DND-41 (cell line): ENCODE measurements at regions not wholly inside any gene's neighbourhood (a gene's known extent, or its start where the extent isn't known, plus 50 kb on each side); places are given as distances from the start of the nearest gene placed in this dataset.
"Not testable (repeated sequence)": the region's sequence is repeated elsewhere in the genome, so short reads cannot be mapped to it uniquely, and the experiment has no call there.

Source experiments
- ATAC-seq: fragments of 200-7000 bp; cut with Tn5 transposase; 3 replicates; pipeline ENCODE4 v1.9.1; 2021; ENCODE audit warnings: low read depth; ENCODE audit not compliant: insufficient read depth
- DNase-seq: peaks from one replicate; pipeline ENCODE4 v3.0.0-alpha.2; 2020
- H2AFZ ChIP-seq: 2 replicates; pipeline ENCODE4 v1.6.0; 2012; ENCODE audit warnings: low read depth, low read length
- H3K27ac ChIP-seq: 2 replicates; pipeline ENCODE4 v1.5.1; 2012; ENCODE audit warnings: low read length, inconsistent platforms
- H3K27me3 ChIP-seq: fragments of 200-600 bp; sonication (generic); 2 replicates; pipeline ENCODE4 v1.6.0; 2012; ENCODE audit warnings: low read length, mild to moderate bottlenecking, inconsistent platforms; ENCODE audit not compliant: insufficient read depth, poor library complexity
- H3K36me3 ChIP-seq: 2 replicates; pipeline ENCODE4 v1.5.1; 2012; ENCODE audit warnings: low read length, inconsistent platforms; ENCODE audit not compliant: insufficient read depth
- H3K4me1 ChIP-seq: 2 replicates; pipeline ENCODE4 v1.5.1; 2012; ENCODE audit warnings: mild to moderate bottlenecking, low read length; ENCODE audit not compliant: insufficient read depth
- H3K4me2 ChIP-seq: 2 replicates; pipeline ENCODE4 v1.6.0; 2012; ENCODE audit warnings: mild to moderate bottlenecking, moderate library complexity, low read length, inconsistent platforms; ENCODE audit not compliant: insufficient read depth
- H3K4me3 ChIP-seq, 2 experiments: fragments of 200-600 bp in 1 of 2; shearing (Covaris generic) in 1 of 2; 2 replicates each; pipeline ENCODE4 v1.5.1; 2012 to 2016; ENCODE audit warnings: inconsistent platforms in 2 of 2, low read length in 2 of 2, mild to moderate bottlenecking in 2 of 2, low read depth in 1 of 2, moderate library complexity in 1 of 2
- H3K79me2 ChIP-seq: 2 replicates; pipeline ENCODE4 v1.6.0; 2012; ENCODE audit warnings: low read length, inconsistent platforms; ENCODE audit not compliant: insufficient read depth
- H3K9ac ChIP-seq: 2 replicates; pipeline ENCODE4 v1.6.0; 2012; ENCODE audit warnings: low read depth, mild to moderate bottlenecking, inconsistent platforms, low read length, moderate library complexity
- H3K9me3 ChIP-seq: 2 replicates; pipeline ENCODE4 v1.5.1; 2012; ENCODE audit warnings: low read length, moderate library complexity, mild to moderate bottlenecking, inconsistent platforms; ENCODE audit not compliant: insufficient read depth, severe bottlenecking
- H4K20me1 ChIP-seq: 2 replicates; pipeline ENCODE4 v1.6.0; 2012; ENCODE audit warnings: low read length; ENCODE audit not compliant: insufficient read depth
- EZH2 ChIP-seq: IDR thresholded peaks from 3 replicates; pipeline ENCODE4 v1.6.1; 2012; ENCODE audit warnings: borderline replicate concordance, low read depth, mild to moderate bottlenecking, moderate library complexity, low read length, inconsistent platforms; ENCODE audit not compliant: severe bottlenecking
- TF ChIP-seq, protein P1 (sequence below): IDR thresholded peaks from 2 replicates; pipeline ENCODE4 v1.5.1; 2012; ENCODE audit warnings: borderline replicate concordance, low read length, moderate library complexity, mild to moderate bottlenecking; ENCODE audit not compliant: poor library complexity, severe bottlenecking; ENCODE audit errors: extremely low read depth

DNA sequence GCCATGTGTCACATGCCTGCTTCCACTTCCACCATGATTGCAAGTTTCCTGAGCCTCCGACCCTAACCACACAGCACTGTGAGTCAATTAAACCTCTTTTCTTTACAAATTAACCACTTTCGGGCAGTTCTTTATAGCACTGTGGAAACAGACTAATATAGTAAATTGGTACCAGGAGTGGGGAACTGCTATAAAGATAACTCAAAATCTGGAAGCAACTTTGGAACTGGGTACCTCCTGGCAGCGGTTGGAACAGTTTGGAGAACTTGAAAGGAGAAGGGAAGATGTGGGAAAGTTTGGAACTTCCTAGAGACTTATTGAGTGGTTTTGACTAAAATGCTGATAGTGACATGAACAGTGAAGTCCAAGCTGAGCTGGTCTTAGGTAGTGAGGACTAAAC is 436.1 kb downstream of the TMEM121 start:
- Histone ChIP-seq H3K27ac (no peak overlapping the region), H2AFZ (no peak overlapping the region), H3K4me3 (no peak overlapping the region), H3K9me3 (no peaks in the 10 kb centered on the region), H3K27me3 (no peaks in the 10 kb centered on the region), H4K20me1 (no peaks in the 10 kb centered on the region), H3K36me3 (no peaks in the 10 kb centered on the region), H3K4me1 (no peaks in the 10 kb centered on the region), H3K79me2 (no peaks in the 10 kb centered on the region), H3K9ac (no peak overlapping the region), H3K4me2 (no peak overlapping the region)
- TF ChIP-seq, protein P1, sequence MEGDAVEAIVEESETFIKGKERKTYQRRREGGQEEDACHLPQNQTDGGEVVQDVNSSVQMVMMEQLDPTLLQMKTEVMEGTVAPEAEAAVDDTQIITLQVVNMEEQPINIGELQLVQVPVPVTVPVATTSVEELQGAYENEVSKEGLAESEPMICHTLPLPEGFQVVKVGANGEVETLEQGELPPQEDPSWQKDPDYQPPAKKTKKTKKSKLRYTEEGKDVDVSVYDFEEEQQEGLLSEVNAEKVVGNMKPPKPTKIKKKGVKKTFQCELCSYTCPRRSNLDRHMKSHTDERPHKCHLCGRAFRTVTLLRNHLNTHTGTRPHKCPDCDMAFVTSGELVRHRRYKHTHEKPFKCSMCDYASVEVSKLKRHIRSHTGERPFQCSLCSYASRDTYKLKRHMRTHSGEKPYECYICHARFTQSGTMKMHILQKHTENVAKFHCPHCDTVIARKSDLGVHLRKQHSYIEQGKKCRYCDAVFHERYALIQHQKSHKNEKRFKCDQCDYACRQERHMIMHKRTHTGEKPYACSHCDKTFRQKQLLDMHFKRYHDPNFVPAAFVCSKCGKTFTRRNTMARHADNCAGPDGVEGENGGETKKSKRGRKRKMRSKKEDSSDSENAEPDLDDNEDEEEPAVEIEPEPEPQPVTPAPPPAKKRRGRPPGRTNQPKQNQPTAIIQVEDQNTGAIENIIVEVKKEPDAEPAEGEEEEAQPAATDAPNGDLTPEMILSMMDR: no peak
- no peak for TF ChIP-seq EZH2
- DNase-seq: no peak
- ATAC-seq: no peak

DNA sequence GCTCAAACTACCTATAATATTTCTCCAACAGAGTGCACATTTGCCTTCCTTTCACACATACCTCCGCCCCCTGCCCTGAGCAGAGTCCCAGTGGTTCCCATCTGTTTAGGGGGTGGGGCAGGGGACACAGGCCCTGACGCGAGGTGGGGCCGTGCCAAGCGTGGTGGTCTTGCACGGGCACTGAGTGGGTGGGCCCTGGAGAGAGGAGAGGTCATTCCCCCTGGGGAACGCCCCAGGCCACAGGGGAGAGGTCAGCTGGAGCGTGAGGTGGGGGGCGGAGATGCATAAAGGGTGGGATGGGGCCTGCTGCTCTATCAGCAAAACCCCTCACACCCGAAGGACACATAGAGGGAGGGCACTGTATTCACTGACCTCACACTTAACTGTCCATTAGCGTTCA is 441.9 kb downstream of the TMEM121 start:
- no peak for DNase-seq
- Histone ChIP-seq H3K9ac (no peak overlapping the region), H3K4me3 (no peak overlapping the region), H4K20me1 (no peaks in the 10 kb centered on the region), H3K4me2 (no peak overlapping the region), H3K4me1 (no peaks in the 10 kb centered on the region), H3K9me3 (no peaks in the 10 kb centered on the region), H3K27me3 (no peaks in the 10 kb centered on the region), H3K36me3 (no peaks in the 10 kb centered on the region), H3K27ac (no peak overlapping the region), H3K79me2 (no peaks in the 10 kb centered on the region), H2AFZ (no peak overlapping the region)
- no peak for ATAC-seq
- TF ChIP-seq, protein P1: no peak
- no peak for TF ChIP-seq EZH2

DNA sequence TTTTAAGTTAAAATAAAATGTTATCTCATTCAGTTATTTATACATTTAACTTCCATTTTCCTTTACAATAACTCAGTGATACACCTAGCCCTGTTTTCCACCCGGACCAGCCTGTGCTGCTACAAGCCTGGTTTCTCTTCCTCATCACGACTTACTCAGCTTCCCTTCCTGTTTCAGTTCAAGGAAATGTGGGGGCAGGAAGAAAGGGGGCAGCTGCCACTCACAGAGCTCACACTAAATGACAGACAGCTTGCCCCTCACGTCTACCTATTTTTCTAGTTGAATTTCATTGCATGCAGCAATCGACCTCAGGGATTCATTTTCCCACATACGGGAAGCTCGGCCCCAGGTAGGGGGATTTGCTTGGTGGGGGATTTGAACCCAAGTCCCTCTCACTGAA is 442.6 kb downstream of the TMEM121 start:
- H4K20me1 ChIP-seq, H3K79me2 ChIP-seq, H3K4me1 ChIP-seq, H3K4me3 ChIP-seq, H2AFZ ChIP-seq, H3K9ac ChIP-seq, H3K36me3 ChIP-seq, H3K9me3 ChIP-seq, DNase-seq, ATAC-seq, H3K27me3 ChIP-seq, H3K4me2 ChIP-seq, H3K27ac ChIP-seq: not testable (repeated sequence)

DNA sequence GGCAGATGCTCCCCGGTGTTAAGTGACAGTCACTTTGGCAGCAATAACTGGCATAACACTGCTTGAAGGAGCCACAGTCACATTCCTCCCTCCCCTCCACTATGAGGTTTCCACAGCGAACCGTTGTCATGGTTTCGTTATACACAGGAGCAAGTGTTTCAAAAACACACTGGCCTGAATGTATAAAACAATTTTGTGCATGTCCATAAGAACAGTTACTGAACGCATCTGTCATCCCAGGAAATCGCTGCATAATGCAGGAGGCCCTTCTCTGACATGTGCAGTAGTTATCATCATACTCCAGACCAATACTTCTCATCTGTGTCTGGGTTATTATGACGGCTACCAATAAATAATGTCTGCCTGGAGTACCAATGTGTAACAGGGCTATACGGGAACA is 444.4 kb downstream of the TMEM121 start:
- H3K27me3 ChIP-seq, H3K36me3 ChIP-seq, DNase-seq: not testable (repeated sequence)

More for the DNA sequence above, 444.4 kb downstream of the TMEM121 start:
- H3K27ac ChIP-seq, ATAC-seq, H3K79me2 ChIP-seq, H3K9ac ChIP-seq, H3K9me3 ChIP-seq, H3K4me3 ChIP-seq, H3K4me2 ChIP-seq, H2AFZ ChIP-seq, H4K20me1 ChIP-seq: not testable (repeated sequence)
- H3K4me1 ChIP-seq: peaks cover 14% of the 10 kb centered on the region
